DMS 273 treated with DMSO at 0.1 percent for 48 hours (cell line): ENCODE measurements at regions not wholly inside any gene's neighbourhood (a gene's known extent, or its start where the extent isn't known, plus 50 kb on each side); places are given as distances from the start of the nearest gene placed in this dataset.

Experiments used
- DNase-seq: peaks from one replicate; lab custom pipeline; 2025; lab: John Stamatoyannopoulos, UW

DNA sequence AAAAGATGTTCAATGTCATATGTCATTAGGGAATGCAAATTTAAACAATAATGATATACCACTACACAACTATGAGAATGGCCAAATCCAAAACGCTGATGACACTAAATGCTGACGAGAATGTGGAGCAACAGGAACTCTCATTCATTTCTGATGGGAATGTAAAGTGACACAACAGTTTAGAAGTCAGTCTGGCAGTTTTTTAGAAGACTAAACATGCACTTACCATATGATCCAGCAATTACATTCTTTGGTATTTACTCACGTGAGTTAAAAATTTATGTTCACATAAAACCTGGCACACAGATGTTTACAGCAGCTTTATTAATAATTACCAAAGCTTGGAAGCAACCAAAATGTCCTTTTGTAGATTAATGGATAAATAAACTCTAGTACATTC is 110.4 kb upstream of the C1orf21 start:
- DNase-seq, result no peak

DNA sequence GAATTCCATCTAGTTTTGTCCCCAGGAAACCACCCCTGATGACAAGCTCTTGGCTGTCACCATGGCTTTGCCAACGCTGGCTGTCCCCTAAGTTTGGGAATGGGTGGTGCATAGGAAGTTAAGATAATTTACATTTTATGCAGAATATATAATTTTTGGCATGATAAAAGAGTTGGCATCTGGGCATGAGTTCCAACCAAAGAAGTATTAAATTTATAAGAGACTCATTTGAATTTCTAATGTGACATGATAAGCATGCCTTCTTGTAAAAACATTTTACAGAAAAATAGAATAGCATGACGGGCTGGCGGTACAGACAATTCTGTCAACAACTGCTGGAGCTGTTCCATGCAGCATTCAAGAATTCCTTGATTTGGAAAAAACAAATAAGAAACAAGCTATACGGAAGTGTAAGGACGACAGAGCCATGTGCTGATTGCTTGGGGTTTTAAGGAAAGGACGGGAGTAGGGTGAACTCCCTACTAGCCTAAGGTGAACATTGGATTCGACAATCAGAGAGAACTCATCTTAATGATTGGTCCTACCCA is 106.8 kb upstream of the C1orf21 start:
- no peak for DNase-seq

DNA sequence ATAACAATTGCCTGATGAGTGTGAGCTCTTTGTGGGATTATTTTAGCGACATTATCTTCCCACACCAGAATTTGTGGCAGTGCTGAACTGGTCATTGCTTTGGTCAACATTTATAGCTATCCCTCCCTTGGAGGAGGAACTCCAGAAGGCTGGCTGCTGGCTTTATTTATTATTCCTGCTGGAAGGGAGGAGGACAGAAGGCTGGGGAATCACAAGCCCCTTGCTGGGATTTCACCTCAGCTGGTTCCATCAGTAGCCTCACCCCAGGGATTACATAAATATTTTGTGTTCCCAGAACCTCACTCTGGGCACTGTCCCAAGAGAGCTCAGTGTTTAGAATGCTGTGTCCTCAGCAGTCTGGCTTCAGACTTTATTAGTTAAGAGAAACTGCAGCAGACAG is 102.8 kb upstream of the C1orf21 start:
- peak; percentile 17 for DNase-seq

DNA sequence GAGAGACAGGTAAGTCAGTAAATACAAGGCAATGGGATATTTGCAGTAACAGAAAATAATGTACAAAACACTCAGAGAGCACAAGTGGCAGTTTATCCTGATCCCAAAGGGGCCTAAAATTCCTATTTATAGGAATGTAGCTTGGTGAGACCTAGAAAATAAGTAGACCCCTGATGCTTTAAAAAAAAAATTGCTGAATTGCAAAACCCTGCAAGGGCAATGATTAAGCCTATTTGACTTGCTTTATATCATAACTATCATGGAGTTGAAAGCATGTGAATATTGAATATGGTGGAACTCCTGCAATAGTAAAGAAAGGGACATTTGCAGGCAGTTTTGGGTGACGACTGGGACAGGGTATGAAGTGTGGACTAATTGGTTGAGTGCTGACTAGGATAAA is 101.9 kb upstream of the C1orf21 start:
- no peak for DNase-seq

DNA sequence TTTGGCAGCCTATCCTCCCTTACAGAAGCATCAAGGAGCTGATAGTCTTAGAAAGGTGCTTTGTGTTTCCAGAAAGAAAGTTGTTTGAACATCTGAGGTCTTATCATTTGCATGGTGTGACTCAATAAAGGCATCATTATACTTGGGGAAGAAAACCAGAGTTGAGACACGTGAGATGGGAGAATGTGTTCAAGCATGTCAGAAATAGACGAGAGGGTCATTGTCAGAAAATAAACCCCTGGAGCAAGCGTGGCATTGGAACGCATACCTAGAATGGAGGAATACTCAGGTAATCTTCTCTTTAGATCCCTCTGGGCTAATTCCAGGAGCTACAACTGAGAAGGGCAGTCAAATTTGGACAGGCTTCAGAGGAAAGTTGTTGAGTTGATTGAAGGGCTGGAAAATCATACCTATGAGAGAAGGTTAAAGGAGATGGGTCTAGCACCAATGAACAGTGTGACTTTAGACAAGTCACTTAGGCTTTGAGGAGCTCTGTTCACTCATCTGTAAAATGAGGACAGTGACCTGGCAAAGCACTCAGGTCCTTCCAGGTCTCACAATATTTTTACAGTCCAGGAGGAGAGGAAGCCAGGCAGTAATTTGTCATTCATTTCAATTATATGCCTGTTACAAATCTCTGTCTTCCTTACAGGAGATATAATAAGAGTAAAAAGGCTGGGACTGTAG is 101.3 kb upstream of the C1orf21 start:
- DNase-seq, result no peak

DNA sequence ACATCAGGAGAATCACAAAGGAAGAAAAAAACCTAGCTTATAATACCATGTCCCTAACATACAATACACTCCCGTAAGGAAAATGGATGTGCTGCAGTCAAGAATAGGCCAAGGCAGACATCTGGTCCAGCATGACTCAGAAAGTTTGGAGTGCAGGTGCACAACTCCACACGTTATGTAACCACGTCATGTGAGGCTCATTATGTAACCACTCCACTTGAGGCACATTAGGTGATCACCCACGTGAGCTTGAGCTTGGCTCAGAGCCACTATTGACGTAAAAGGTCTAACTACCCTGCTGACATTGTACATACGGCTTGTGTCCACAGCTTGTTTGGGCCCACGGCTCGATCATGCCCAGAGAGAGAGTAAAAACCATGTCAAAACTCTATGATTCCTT is 99.8 kb upstream of the C1orf21 start:
- DNase-seq, result no peak

DNA sequence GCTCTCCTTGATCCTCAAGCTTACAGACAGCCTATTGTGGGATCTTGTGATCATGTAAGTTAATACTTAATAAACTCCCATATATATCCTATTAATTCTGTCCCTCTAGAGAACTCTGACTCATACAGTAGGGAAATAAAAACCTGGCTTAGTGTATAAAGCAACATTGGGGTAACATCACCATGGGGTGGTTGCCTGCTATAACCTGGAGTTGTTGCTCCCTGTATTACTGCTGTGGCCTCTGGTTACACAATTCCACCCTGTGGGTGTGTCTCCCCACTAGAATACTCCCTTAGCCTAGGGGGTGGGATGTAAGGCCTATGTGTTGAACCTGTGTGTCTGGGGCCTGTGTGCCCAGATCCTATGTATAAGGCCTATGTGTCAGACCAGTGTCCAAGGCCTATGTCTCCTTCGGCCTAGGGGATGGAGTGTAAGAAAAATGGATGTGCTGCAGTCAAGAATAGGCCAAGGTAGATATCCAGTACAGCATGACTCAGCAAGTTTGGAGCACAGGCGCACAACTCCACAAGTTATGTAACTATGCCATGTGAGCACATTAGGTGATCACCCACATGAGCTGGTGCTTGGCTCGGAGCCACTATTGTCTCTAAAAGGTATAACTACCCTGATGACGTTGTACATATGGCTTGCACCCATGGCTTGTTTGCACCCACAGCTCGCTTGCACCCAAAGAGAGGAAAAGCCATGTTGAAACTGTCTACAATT is 96.8 kb upstream of the C1orf21 start:
- no peak for DNase-seq

DNA sequence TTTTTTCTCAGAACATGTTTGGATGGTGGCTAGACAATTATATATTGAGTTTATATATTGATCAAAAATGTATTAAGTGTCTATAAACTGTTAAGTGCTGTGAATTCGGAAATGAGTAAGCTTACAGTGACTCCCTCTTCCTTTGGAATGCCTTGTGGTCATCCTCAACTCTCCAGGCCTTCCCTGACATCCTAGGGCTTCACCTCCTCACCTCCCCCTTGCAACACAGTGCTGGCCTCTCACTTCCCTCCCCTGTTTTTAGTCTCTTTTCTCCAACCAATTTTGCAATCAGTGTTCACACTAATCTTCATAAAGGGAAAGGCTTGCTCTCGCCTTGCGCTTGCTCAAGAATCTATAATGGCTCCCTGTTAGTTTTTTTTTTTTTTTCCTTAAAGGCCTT is 95.1 kb upstream of the C1orf21 start:
- DNase-seq, result no peak

DNA sequence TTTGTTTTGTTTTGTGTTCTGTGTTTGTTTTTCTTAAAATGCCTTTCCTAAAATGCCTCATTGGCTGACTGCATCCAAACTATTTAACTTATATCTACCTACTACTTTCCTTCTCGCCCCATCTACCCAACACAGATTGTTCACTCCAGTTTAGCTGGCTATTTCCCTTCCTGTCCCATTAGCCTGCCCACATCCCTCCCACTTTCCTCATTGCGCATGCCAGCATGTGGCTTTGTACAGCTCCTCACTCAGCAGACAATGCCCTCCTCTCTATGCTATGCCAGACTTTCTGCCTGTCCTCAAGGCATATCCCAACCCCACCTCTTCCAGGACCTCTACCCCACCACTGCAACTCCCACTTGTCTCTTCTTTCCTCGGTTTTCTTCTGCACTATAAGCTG is 94.7 kb upstream of the C1orf21 start:
- DNase-seq, result no peak

DNA sequence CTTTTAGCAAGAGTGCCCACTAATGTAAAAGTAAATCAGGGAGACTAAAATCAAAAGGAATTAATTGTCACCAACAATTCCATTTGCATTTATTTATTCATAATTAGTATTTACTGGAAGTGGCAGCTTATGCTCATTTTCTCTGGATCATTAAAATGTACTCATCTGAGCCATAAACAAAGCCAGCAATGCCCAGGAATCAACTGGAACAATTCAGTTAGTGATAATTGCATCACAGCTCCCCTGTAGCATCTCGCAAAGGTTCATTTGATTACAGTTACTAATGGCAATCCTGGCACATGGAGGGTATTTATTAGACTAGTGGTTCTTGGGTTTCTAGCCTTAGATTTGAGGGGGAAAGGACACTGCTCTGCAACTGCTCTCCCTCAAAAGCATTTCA is 92.7 kb upstream of the C1orf21 start:
- DNase-seq, result no peak

DNA sequence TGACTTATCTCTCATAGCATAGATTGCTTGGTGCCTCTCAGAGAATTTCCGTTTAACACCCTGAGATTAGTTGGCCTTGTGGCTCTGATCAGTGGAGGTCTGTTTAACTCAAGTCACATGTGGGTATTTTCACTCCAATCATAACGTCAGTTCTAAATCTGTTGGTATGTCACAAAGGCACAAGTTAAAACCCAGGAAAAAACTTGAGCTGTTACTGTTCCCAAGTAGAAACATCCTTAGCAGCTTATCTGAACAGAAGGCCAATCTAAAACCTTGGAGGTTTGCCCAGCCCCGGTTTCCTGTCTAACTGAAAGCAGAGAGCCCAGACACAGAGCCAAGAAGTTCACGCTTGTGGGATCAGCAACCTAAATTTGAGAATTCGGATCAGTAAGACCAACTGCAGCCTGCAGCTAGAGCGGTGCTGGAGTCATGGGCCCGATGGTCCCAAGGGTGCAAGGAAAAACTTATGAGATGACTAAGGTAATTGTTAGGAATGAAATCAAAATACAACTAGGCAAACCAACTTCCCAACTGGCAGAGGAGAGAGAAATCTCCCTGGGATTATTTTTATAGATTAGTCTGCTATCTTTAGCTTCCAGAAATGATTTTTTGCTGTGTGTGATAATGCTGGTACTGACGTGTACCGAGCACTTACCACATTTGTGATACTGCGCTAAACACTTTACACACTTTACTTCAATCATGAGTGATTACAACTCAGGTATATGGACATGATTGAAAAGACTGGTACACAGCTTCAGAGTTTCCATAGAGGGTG is 90.2 kb upstream of the C1orf21 start:
- peak; percentile 98 for DNase-seq

DNA sequence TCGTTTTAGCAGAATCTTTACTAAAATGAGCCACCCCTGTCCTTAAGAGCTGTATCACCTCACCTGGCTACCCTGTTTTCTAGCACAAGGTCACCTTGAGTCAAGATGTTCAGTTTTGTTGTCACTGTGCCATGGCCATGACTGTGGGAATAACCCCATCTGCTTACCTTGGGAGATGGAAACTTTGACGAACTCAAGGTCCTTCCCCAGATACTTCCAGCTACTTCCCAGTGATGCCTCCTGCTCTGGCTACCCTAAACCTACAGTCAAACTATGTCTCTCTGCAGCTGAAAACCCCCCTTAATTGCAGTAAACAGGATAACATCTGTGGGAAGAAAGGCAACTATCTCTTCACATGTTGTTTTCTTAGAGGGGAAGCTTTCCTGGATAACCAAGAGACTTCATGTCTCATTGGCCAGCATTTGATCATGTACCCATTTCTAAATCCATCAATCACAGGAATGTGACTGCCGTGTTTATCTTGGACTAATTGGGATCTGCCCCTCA is 89.5 kb upstream of the C1orf21 start:
- DNase-seq, result peak; percentile 37

DNA sequence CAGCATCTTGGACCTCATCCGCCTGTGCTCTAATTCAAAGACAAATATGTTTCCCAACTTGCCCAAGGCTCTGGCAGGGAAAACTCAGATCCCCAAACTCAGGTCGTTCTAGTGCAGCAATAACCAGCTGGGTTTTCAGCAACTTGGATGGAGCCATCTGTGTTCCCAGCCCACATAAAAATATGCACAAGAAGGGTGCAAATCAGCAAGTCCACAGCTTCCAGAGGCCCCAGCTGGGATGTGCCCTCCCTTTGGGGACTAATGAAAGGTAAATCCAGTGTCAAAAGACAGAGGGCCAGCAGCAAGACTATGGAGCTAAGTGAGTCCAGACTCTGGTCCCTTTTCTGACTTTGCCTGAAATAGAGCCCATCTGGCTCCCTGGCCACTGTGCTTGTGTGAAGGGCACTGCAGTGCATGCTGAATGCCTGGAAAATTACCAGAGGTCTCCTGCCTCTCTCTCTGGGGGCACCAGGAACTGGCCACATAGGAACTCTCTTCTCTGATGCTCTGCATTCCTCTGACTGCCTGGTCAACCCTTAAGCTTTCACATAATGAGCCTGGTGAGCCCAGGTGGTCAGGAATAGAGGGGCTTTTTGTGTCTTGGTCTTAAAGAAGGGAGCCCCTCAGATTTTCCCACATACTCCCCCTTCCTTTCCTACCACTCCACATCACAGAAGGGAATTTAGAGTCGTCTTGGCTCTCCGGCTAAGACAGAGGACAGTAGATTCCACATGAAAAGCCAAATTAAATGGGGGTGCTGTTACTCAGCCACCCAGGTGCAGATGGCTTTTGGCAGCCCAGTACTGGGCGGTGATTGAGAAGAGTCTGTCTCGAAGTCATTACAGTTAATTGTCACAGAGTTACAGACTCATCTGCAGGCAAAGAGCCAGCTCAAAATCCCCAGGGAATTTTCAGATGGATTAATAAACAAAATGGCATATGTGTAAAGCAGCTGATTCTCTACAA is 88.1 kb upstream of the C1orf21 start:
- DNase-seq, result peak; percentile 87

DNA sequence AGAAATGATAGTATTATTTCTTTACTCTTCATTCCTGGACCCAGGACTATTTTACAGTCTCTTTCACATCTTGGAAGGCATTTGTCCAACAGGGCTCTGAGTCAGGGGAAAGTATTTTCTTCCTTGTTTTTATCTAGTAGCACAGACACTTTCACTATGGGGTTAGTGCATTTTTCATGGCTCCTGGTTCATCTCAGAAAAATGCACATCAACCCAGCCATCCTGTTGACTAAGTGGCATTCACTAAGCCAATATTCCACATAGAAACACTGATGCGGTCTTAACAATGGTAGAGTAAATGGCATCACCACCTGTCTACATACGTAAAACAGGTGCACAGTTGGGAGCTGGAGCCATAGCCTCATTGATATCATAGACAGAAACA is 87.4 kb upstream of the C1orf21 start:
- no peak for DNase-seq

DNA sequence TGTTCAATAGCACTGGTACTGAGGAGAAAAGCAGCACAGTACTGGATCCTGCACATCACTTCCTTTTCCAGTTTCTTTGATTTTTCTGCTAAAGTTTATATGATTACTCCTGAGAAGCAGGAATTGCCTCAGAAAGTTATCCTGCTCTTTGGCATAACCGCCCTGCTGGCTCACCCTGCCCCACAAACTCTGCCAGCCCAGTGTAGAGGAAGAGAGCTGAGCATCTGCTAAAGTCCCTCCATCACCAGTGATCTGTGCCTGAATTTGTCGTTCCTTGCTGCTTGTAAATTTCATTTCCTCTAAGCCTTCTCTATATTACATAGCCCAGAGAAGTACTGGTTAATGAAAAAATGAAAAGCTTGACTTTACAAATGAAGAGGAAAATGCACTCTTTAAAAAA is 87.0 kb upstream of the C1orf21 start:
- no peak for DNase-seq

DNA sequence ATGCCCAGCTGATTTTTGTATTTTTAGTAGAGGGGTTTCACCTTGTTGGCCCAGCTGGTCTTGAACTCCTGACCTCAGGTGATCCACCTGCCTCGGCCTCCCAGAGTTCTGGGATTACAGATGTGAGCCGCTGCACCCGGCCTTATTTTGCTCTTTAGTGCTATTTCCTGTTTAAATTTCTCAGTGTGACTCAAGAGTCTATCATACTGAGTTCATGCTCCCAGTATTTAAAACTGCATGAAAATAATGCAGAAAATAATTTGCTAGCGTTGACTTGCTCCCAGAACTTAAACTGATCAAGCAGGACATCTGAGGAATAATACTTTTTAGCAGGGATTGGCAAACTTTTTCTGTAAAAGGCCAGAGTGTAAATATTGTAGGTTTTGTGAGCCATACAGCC is 86.4 kb upstream of the C1orf21 start:
- no peak for DNase-seq

DNA sequence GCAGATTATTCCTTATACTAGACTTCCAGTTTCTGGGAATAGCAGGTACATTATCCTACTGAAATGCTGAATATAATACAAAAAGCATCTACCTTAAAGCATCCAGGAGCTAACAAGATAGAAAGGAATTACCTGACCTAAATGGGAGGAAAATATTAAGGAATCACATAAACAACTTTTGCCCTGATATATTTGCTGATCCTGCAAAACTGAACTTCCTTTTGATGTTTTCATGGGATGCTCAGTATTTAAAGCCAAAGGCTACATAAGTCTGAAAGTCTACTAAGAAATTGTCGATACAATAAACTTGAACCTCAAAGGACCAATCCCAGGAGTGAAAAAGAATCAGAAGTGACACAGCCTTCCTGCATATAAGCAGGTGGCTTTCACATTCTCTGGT is 85.6 kb upstream of the C1orf21 start:
- no peak for DNase-seq

DNA sequence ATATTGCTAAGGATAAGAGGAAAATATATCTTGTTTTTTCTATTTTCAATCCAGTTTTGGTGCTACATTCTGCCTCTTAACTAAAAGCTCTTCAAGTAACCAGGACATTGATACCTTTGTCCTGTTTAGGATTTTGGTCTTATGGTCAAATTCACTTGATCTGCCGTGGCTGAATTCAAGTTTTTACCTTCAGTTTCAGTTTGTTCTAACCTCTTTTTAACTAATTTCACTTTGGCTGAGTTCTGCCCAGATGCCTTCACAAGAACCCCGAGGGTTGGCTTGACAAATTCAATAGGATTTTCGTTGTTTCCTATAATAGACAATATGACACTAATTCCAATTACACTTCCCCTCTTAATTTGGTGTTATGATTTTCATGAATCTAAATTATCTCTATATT is 84.5 kb upstream of the C1orf21 start:
- no peak for DNase-seq

DNA sequence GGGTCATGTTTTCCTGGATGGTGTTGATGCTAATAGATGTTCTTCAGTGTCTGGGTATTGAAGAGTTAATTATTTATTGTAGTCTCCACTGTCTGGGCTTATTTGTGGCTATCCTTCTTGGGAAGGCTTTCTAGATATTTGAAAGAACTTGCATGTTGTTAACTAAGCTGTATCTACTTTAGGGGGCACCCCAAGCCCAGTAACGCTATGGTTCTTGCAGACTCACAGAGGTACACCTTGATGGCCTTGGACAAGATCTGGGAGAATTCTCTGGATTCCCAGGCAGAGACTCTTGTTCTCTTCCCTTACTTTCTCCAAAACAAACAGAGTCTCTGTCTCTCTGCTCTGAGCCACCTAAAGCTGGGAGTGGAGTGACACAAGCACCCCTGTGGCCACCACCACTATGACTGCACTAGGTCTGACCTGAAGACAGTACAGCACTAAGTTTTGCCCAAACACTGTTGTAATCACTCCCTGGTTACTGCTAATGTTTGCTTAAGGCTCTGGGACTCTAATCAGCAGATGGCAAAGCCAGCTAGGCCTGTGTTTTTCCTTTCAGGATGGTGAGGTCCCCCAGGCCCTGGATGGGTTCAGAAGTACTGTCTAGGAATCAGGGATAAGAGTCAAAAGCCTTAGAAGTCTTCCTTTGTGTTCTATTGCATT is 76.5 kb upstream of the C1orf21 start:
- no peak for DNase-seq

DNA sequence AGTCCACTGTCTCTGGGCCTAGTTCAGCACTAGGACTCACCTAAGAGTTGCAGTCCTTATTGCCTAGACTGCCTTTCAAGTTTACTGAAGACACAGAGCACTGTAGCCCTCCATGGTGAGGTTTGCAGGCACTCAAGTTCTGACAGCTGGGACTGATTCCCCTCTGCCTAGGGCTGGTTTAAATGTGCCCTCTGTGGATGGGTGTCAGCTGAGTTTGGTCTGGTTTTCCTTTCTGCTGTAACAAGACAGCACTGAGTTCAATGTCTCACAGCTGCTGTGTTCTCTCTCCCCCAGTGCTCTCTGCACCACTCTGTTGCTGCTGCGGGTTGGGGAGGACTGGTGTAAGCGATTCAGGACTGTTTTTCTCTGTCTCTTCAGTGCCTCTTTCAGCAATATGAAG is 75.2 kb upstream of the C1orf21 start:
- DNase-seq, result no peak

DNA sequence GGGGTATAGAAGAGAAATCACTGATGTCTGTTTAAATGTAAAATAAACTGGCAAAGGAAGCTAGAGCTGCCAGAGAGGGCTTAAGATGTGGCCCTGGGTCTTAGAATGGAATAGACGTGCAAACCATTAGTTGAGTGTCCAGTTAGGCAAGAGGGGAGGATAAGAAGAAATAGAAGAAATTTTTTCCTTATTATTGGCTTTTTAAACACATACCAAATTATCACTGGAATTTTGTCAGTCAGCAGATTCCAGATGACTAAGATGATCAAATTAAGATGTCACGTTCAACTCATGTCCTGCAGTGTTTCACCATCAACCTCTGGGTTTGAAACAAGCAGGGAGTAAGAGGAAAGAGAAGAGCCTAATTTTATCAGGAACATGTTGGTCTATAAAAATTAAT is 71.6 kb upstream of the C1orf21 start:
- DNase-seq, result no peak
